ENCODE measurements at regions not wholly inside any gene's neighbourhood (a gene's known extent, or its start where the extent isn't known, plus 50 kb on each side); places are given as distances from the start of the nearest gene placed in this dataset.
"Not testable (repeated sequence)": the region's sequence is repeated elsewhere in the genome, so short reads cannot be mapped to it uniquely, and the experiment has no call there.

GRCh38 chr4:97037411-97038145 lies 1105.7 kb downstream of the STPG2 start:
- not testable (repeated sequence) for TF ChIP-seq CTCF (IDR thresholded peaks at IDR 0.05; ENCODE audit: low read depth, low read length, poor library complexity, severe bottlenecking); EZH2phosphoT487 (IDR thresholded peaks at IDR 0.05; ENCODE audit: borderline replicate concordance, low read length)

Data from DOHH2 (cell line).